SHP77 treated with DMSO at 0.1 percent for 48 hours (cell line): ENCODE measurements at regions not wholly inside any gene's neighbourhood (a gene's known extent, or its start where the extent isn't known, plus 50 kb on each side); places are given as distances from the start of the nearest gene placed in this dataset.
"Not testable (repeated sequence)": the region's sequence is repeated elsewhere in the genome, so short reads cannot be mapped to it uniquely, and the experiment has no call there.

Experiments used
- DNase-seq: peaks from one replicate; lab custom pipeline; 2025; lab: John Stamatoyannopoulos, UW

DNA sequence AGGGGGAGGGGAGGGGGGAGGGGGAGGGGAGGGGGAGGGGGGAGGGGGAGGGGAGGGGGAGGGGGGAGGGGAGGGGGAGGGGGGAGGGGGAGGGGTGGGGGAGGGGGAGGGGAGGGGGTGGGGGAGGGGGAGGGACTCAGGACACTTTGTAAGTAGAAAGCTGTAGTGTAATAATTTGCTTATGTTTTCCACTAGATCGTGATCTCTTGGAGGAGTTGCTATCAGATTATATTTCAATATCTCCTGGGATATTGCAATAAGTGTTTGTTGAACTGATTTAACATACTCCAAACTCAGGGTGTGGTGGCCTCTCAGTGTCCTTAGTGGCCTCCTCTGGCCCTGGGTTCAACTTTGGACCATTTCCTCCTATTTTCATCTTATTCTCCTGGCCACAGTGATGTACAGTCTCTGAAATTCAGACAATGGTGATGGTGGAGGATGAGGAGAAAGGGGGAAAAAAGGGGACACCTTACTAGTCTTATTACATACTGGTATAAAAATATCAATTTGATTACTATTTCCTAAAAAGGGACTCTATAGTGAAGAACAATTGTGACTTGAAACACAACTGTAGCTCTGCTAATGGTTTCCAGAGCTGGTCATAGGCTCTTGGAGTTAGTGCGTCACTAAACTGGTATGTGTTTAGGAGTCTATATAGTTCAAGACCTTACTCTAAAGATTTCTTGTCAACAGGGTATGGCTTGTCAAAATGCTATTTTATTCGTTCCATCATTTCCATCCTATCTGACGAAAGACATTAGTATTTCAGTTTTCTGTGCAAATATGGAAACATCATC, 89.6 kb downstream of the DDX1 start:
- DNase-seq = no peak

DNA sequence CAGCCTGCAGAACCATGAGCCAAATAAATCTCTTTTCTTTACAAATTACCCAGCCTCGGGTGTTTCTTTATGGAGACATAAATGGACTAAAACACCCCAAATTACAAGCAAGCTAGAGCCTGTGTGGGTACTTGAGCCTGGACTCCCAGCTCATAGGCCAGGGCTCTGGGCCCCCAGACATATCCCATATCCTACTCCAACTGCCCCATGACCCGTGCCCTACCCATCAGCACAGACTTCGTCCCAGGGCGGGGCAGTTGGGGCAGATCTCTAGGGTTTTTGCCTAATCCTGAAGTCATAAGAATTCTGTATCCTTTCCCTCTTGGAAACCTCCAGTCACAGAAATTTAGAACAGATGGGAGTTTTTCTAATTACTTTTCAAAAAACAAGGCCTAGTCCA, 90.7 kb downstream of the DDX1 start:
- no peak for DNase-seq

DNA sequence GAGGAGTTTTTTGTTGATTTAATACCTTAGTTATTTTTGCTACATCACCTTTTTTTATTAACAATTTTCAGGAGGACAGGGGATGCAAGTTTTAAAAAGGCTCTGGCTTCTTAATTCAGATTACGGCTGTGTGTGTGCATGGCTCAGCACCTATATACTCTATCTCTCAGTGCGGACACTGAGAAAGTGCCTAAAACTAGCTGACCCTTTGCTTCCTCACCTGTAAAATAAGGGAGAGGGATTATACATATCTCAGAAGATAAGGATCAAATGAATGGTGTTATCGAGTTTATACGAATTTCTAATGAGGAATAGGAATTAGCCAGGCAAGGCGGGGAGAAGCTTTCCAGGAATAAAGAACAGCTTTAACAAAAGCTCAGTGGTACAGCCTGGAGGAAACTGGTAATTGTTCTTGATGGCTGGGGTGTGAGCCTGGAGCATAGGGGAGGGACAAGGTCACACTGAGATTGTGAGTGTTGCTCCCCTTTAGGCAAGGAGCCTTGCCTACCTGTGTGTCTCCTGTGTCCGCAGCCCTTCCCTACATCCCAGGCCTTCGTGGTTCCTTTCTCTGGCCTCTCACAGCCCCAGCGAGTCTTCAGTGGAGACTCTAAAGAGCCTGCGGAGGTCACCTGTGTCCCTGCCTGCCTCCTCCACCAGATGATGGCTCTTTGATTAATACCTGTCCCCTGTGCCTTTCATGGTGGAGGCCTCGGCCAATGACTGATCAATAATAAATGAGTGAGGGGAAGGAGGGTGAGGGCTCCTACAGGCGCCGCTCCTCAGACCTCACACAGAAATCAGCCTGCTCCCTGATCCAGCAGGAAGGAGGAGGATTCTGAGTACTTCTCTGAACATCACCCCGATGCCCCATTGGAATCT, 92.7 kb downstream of the DDX1 start:
- DNase-seq = no peak

DNA sequence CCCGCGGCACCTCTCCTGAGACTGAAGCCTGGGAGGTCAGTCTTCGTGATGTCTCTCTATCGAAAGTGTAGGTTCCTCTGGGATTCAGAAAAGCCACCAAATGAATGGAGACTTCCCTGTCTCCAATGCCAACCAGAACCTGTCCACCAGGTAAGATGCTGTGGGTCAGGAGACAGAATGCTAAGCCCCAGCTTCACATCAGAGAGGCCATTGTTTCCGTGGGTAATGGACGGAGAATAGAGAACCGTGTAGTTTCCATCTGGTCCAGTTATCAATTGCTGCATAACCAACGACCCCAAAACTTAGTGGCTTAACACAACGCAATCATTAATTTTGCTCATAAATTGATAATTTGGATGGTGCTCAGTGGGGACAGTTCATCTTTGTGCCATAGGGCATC, 93.5 kb downstream of the DDX1 start:
- no peak for DNase-seq

DNA sequence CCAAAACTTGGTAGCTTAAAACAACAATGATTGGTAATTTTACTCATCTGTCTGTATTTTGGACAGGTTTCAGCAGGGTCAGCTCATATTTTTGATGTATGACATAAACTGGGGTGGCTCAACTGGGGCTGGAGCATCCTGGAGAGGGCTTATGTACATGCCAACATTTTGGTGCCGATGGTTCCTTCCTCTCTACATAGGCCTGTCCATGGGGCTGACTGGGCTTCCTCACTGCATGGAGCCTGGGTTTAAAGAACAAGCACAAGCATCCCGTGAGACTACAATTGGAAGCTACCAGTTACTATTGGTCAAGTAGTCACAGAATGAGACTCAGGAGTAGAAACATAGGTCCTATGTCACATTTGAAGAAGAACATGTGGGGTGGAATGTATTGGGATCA, 95.0 kb downstream of the DDX1 start:
- no peak for DNase-seq

DNA sequence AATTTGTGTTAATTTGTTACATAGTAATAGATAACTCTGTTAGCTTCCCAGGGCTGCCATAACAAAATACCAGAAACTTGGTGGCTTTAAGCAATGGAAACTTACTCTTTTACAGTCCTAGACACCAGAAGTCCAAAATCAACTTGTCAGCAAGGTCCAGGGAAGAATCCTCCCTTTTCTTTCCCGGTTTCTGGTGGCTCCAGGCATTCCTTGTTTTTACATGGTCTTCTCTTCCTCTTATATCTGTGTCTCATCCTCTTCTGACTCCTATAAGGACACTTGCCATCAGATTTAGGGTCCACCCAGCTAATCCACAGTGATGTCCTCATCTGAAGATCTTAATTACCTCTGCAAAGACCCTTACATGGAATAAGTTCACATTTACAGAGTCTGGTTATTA, 95.6 kb downstream of the DDX1 start:
- no peak for DNase-seq

DNA sequence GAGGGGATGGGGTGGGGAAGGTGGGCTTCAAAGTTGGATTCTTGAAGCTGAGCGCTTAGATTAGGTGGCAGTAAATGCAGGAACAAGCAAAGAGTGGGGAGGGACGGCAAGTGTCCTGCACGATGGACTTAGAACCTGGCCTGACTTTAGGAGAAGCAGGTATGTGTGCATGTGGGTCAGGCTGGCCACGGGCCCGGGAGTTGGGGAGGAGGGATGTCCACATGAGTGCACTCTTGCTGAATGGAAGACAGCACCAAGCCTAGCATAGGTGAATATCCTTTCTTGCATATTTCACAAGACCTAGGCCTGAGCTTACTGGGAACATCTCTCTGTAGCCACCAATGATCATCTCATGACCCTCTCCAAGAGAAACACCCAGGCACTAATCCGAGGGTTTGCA, 96.1 kb downstream of the DDX1 start:
- no peak for DNase-seq

DNA sequence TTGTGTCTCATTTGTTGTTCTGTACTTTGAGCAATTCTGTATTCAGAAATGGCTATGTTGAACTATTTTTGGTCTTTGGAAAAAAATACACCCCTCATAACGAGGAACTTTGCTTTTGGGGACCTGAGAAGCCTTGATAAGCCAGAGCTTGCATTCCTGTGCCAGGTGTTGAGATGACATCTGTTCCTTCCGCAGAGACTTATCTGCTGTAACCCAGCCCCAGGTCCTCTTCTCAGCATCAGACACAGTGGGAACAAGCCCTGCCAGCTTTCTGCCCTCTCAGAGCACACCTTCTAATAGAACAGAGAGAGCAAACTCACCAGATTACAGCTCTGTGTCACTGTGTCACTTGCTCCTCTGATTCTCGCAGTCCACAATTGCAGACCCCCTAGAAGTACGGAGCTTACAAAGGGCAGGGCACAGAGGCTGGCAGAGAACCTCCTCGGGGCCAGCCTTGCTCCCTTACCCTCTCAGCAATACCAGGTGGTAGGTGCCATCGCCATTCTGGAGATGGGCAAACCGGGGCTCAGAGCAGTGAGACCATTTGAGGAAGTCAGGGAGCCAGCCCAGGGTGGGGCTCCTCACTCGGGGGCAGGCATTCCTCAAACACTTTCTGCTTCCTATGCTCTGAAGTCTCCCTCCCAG, 97.4 kb downstream of the DDX1 start:
- DNase-seq = no peak

DNA sequence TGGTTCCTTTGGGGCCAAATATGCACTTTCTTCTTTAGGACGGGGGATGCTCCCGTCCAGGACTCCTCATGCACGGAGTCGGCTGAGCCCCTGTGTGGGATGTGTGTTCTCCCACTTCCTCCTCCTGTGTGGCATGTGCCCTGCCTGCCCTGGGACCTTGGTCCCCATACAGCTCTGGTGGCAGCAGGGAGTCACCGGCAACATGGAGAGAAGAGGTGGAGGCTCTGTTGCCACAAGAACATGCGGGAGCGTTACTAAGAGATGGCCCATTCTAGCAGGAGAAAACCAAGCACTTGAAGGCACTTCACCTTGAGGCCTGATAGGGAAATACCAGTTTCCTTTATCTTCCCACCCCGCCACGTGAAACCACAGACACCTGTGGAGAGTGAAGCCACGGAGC, 98.0 kb downstream of the DDX1 start:
- DNase-seq = no peak

DNA sequence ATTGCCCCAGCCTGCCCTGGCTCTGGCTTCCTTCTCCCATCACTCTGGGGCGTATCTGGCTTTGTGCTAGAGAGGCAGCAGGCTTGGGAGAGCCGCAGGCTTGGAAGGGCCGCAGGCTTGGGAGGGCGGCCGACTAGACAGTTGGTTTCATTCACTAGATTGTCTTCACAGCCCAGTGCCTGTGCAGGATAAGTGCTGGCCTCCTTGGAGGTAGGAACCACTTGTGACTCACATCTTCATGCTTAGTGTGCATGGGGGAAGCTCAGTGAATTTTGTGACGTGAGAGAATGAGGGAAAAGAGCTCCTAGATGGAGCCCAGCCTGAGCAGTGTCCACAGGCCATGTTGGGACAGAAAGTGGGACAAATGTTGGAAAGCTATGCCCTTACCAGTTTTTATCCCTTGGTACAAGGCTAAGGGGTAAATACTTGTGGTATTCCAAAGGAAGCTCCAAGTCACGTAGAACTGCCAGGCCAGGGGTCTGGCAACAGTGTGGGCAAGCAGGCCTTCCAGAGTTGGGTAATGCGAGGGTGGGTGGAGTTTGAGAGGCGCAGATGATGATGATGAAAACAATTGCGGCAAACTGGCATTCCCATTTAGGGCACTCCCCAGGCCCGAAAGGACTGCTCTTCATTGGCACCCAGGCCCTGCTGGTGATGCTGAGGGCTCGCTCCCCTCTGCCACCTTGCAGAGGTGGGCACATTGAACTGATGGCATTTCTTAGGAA, 100.1 kb downstream of the DDX1 start:
- no peak for DNase-seq

DNA sequence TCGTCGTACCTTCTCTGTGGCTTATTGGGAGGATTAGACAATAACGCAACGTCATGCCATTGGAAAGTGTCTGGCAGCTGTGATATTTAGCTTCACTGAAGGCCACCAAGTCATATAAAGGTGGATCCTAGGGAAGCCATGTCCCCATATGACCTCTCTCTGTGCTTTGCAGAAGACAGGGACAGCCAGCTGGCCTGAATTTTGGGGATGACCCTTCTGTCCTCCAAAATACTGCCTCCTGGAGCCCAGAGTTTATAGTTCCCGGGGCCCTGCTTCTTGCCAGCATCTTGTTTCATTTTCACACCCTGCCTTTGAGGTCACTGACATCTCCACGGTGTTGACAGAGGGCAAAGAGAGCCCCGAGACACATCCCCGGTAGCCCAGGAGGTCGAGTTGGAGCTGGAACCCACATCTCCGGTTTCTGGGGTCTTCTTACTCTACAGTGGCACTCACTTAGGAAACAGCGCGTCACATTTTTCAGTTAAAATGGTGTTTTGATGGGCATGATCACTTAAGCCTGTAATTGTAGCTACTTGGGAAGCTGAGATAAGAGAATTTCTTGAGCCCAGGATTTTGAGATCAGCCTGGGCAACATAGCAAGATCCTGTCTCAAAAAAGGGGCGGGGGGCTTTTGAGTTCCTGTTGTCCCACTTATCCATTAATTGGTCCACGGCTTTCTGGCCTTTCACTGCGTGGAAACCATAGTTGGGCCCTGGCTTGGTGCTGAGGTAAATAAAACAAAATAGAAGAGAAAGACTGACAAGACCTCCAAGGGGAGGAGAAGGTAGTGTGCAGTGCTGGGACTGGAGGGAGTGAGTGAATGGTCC, 101.1 kb downstream of the DDX1 start:
- DNase-seq = no peak

DNA sequence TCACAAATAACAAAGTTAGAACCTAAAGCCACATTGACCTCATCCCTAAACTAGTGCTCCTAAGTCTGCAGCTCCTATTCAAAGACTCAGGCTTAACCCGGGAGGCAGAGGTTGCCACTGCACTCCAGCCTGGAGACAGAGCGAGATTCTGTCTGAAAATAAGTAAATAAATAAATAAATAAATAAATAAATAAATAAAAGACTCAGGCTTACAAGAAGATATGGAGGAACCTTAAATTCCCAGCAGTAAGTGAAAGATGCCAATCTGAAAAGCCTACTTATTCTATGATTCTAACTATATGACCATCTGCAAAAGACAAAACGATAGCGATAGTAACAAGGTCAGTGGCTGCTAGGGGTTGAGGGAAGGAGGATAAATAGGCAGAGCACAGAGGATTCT, 101.7 kb downstream of the DDX1 start:
- DNase-seq = no peak

DNA sequence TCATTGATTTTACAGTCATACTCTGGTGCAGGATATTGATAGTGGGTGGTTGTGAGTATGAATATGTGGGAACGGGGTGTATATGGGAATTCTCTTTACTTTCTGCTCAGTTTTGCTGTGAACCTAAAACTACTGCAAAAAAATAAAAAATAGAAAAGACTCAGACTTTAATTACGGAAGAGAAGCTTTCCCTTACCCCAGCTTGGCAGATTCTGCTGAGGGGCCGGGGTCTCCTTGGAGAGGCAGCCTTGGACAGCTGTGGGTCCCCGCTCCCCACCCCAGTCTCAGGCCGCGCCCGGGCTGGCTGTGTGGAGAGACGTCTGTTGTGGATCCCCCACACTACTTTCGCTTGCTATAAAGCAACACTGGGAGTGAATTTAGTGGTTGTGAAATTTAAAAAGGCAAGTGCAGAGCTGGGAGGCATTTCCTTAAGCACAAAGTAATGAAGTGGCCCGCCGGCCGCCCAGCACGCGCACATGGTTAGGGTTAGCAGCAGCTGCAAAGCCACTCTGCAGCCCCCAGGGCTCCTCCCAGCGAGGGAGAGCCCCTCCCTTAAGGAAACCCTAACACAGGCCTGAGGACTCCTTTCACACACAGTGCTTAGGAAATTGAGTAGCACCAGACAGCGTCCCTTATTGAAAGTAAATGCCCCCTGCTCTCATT, 102.4 kb downstream of the DDX1 start:
- DNase-seq = no peak

DNA sequence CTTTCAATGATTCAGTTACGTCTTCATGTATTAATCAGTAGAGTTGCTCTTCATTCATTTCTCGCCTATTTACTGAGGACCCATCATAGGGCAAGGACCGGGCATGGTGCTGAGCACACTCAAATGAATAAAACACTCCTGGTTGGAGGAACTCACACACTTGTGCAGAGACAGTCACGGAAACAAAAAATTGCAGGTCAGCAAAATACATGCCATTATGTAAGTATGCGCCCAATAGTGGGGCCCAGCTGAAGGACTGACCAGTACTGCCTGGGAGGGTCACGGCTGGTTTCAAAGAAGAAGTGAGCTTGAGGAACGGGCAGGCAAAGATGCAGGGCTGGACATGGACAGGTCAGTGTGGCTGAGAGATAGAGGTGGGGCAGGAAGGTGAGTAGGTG, 102.9 kb downstream of the DDX1 start:
- no peak for DNase-seq

DNA sequence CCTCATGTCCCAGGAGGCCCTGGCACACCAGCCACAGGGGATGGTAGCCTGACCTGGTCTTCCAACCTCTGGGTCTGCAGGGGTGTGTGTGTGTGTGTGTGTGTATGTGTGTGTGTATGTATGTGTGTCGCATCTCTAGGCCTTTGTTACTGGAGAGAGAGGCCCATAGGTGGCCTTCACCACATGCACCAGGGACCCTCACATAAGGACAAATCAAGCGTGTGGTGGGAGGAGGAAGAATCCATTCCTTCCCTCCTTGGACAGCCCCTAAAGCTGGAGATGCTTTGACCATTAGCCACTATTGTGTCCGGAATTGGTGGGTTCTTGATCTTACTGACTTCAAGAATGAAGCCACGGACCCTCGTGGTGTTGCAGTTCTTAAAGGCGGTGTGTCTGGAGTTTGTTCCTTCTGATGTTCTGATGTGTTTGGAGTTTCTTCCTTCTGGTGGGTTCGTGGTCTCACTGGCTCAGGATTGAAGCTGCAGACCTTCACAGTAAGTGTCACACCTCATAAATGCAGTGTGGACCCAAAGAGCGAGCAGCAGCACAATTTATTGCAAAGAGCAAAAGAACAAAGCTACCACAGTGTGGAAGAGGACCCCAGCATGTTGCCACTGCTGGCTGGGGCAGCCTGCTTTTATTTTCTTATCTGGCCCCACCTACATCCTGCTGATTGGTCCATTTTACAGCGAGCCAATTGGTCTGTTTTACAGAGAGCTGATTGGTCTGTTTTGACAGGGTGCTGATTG, 104.1 kb downstream of the DDX1 start:
- no peak for DNase-seq

DNA sequence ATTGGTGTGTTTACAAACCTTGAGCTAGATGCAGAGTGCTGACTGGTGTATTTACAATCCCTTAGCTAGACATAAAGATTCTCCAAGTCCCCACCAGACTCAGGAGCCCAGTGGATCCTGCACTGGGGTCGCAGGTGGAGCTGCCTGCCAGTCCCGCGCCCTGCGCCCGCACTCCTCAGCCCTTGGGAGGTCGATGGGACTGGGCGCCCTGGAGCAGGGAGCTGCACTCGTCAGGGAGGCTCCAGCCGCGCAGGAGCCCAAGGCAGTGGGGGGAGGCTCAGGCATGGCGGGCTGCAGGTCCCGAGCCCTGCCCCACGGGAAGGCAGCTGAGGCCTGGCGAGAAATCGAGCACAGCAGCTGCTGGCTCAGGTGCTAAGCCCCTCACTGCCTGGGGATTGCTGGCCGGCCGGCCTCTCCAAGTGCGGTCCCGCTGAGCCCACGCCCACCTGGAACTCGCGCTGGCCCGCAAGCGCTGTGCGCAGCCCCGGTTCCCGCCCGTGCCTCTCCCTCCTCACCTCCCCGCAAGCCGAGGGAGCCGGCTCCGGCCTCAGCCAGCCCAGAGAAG, 105.0 kb downstream of the DDX1 start:
- DNase-seq = not testable (repeated sequence)

DNA sequence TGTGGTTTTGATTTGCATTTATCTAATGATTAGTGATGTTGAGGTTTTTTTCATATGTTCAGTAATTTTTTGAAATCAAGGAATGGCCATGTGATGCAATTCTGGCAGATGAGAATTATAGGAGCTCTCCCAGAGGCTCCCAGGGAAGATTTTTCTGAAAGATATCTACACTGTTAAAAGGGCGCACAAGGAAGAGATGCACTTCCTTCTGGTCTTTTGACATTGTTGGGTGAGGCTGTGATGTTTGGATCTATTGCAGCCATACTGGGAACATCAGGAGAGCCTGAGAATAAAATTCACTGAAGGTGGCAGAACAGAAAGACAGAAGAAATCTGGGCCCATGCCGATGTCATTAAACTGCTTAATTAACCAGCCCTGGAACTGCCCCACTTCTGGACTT, 108.5 kb downstream of the DDX1 start:
- DNase-seq = no peak

DNA sequence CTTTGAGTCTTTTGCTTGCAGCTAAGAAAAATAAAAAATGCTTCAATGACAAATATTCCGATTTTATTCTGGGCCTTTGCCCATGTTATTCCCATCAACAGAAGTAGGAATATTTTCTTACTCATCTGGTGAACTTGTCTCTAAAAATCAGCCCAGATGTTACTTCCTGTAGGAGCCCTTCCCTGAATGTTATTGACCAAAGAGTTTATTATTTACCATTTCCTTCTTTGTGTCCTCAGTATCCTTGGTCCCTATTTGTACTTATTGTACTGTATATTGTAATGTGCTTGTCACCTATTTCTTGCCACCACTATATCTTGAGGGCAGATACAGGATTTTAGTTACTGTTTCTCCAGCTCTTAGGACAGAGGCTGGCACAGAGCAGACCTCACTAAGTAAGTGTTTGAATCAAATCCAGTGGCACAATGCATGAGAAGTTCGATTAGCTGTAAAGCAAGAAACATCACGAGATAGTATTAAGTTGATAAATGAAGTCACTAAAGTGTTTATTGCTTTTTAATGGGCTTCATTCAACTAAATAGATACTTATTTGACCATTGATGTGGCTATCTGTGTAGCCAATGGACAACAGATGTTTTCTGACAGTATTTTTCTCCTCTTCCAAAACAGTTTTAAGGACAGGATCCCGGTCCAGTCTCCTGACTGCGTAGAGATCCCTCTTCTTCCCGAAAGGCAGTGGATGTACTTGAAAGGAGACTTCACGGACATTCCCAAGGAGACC, 109.1 kb downstream of the DDX1 start:
- no peak for DNase-seq

DNA sequence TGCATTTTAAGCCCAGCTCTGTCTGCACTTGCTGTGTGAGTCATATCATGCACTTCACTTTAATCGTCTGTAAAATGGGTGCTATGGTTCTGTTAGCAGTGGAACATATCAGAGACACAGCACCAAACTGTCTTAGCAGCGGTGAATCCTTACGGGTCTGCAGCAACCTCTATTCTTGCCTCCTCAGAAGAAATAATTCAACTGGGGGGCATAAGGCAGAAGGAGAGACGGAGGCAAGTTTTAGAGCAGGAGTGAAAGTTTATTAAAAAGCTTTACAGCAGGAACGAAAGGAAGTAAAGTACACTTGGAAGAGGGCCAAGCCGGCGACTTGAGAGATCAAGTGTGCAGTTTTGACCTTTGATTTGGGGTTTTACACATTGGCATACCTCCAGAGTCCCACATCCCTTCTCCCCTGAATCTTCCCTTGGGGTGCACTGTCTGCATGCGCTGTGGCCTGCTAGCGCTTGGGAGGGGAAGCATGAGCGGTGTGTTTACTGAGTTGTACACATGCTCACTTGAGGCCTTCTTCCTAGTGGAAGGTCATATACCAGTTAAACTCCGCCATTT, 109.8 kb downstream of the DDX1 start:
- DNase-seq = no peak
